ENCODE measurements at regions not wholly inside any gene's neighbourhood (a gene's known extent, or its start where the extent isn't known, plus 50 kb on each side); places are given as distances from the start of the nearest gene placed in this dataset.

DNA sequence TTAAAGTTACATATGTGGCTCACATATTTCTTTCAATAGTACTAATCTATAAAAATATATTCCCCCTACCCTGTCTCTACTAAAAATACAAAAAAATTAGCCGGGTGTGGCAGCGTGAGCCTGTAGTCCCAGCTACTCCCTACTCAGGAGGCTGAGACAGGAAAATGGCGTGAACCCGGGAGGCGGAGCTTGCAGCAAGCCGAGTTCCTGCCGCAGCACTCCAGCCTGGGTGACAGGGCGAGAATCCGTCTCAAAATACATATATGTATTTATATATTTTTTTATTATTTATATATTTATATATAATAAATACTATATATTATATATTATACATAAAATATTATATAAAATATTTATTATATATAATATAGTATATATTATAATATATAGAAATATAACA is 69.7 kb upstream of the GRM3 start:
- no peak for TF ChIP-seq POLR2A (IDR thresholded peaks at IDR 0.05)
- TF ChIP-seq, protein P1, sequence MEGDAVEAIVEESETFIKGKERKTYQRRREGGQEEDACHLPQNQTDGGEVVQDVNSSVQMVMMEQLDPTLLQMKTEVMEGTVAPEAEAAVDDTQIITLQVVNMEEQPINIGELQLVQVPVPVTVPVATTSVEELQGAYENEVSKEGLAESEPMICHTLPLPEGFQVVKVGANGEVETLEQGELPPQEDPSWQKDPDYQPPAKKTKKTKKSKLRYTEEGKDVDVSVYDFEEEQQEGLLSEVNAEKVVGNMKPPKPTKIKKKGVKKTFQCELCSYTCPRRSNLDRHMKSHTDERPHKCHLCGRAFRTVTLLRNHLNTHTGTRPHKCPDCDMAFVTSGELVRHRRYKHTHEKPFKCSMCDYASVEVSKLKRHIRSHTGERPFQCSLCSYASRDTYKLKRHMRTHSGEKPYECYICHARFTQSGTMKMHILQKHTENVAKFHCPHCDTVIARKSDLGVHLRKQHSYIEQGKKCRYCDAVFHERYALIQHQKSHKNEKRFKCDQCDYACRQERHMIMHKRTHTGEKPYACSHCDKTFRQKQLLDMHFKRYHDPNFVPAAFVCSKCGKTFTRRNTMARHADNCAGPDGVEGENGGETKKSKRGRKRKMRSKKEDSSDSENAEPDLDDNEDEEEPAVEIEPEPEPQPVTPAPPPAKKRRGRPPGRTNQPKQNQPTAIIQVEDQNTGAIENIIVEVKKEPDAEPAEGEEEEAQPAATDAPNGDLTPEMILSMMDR (IDR thresholded peaks at IDR 0.05): no peak
